Neural cell (in vitro differentiated cells): ENCODE measurements at regions not wholly inside any gene's neighbourhood (a gene's known extent, or its start where the extent isn't known, plus 50 kb on each side); places are given as distances from the start of the nearest gene placed in this dataset.

Experiments used
- EZH2 ChIP-seq: fragments of 200-600, 300-800 bp; shearing (Covaris generic), sonication (generic); IDR thresholded peaks from 2 replicates; pipeline ENCODE4 v1.6.1; 2014; ENCODE audit warnings: antibody characterized with exemption, low read length, borderline replicate concordance, mild to moderate bottlenecking; ENCODE audit not compliant: insufficient read depth, poor library complexity, severe bottlenecking
- POLR2AphosphoS5 ChIP-seq: IDR thresholded peaks from 2 replicates; pipeline ENCODE4 v1.6.1; 2012
- RAD21 ChIP-seq: fragments of 450-650 bp; conservative IDR thresholded peaks from 2 replicates; pipeline ENCODE4 v1.6.1; 2014; ENCODE audit warnings: antibody characterized with exemption, mild to moderate bottlenecking, moderate library complexity
- TAF1 ChIP-seq: IDR thresholded peaks from 2 replicates; pipeline ENCODE4 v1.6.1; 2012; ENCODE audit warnings: low read depth
- TF ChIP-seq, protein P1 (sequence below): fragments of 450-650 bp; IDR thresholded peaks from 2 replicates; pipeline ENCODE4 v1.5.1; 2014; ENCODE audit warnings: antibody characterized with exemption, mild to moderate bottlenecking, moderate library complexity; ENCODE audit not compliant: poor library complexity, severe bottlenecking
- TF ChIP-seq, protein P2 (sequence below): IDR thresholded peaks from 2 replicates; pipeline ENCODE4 v1.6.1; 2012; ENCODE audit warnings: borderline replicate concordance

DNA sequence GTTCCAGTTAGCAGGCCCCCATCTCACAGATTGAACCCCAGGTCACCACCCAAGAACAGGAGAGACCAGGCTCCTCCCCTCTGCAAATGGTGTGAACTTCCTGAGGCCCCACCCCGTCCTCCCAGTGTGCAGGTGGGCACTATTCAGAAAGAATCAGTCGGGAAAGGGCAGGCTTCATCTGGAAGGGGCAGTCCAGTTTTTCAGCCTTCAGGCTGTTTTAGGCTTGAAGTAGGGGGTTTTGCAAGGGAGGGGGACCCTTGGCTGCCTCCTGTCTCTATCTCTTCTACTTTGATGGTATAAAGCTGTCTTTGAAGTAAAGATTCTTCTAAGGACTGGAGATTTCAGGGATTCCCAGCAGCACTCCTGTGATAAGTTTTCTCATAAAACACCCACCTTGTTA is 267.6 kb downstream of the RND3 start:
- TF ChIP-seq, protein P1, sequence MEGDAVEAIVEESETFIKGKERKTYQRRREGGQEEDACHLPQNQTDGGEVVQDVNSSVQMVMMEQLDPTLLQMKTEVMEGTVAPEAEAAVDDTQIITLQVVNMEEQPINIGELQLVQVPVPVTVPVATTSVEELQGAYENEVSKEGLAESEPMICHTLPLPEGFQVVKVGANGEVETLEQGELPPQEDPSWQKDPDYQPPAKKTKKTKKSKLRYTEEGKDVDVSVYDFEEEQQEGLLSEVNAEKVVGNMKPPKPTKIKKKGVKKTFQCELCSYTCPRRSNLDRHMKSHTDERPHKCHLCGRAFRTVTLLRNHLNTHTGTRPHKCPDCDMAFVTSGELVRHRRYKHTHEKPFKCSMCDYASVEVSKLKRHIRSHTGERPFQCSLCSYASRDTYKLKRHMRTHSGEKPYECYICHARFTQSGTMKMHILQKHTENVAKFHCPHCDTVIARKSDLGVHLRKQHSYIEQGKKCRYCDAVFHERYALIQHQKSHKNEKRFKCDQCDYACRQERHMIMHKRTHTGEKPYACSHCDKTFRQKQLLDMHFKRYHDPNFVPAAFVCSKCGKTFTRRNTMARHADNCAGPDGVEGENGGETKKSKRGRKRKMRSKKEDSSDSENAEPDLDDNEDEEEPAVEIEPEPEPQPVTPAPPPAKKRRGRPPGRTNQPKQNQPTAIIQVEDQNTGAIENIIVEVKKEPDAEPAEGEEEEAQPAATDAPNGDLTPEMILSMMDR = no peak
- TF ChIP-seq POLR2AphosphoS5 = no peak
- TF ChIP-seq TAF1 = no peak
- TF ChIP-seq, protein P2, sequence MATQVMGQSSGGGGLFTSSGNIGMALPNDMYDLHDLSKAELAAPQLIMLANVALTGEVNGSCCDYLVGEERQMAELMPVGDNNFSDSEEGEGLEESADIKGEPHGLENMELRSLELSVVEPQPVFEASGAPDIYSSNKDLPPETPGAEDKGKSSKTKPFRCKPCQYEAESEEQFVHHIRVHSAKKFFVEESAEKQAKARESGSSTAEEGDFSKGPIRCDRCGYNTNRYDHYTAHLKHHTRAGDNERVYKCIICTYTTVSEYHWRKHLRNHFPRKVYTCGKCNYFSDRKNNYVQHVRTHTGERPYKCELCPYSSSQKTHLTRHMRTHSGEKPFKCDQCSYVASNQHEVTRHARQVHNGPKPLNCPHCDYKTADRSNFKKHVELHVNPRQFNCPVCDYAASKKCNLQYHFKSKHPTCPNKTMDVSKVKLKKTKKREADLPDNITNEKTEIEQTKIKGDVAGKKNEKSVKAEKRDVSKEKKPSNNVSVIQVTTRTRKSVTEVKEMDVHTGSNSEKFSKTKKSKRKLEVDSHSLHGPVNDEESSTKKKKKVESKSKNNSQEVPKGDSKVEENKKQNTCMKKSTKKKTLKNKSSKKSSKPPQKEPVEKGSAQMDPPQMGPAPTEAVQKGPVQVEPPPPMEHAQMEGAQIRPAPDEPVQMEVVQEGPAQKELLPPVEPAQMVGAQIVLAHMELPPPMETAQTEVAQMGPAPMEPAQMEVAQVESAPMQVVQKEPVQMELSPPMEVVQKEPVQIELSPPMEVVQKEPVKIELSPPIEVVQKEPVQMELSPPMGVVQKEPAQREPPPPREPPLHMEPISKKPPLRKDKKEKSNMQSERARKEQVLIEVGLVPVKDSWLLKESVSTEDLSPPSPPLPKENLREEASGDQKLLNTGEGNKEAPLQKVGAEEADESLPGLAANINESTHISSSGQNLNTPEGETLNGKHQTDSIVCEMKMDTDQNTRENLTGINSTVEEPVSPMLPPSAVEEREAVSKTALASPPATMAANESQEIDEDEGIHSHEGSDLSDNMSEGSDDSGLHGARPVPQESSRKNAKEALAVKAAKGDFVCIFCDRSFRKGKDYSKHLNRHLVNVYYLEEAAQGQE = no peak
- TF ChIP-seq EZH2 = no peak
- no peak for TF ChIP-seq RAD21
